GM21381 (cell line): ENCODE measurements at regions not wholly inside any gene's neighbourhood (a gene's known extent, or its start where the extent isn't known, plus 50 kb on each side); places are given as distances from the start of the nearest gene placed in this dataset.

Source experiments
- ATAC-seq: cut with Tn5 transposase; IDR thresholded peaks from one replicate; pipeline ENCODE4 v1.9.1; 2021; ENCODE audit warnings: mild to moderate bottlenecking, moderate library complexity; ENCODE audit not compliant: unreplicated experiment

GRCh38 chr10:29857843-29858701 lies 201.3 kb downstream of the JCAD start:
- no peak for ATAC-seq

- no peak for ATAC-seq
Measured at GRCh38 chr10:29856295-29856694, 203.1 kb downstream of the JCAD start.

- no peak for ATAC-seq
Measured at GRCh38 chr10:29853913-29854312, 205.5 kb downstream of the JCAD start.

GRCh38 chr10:29851241-29851640 lies 208.1 kb downstream of the JCAD start:
- no peak for ATAC-seq

- ATAC-seq: no peak
Measured at GRCh38 chr10:29850371-29850770, 209.0 kb downstream of the JCAD start.

- no peak for ATAC-seq
Measured at GRCh38 chr10:29849886-29850285, 209.5 kb downstream of the JCAD start.

GRCh38 chr10:29849126-29849833 lies 210.1 kb downstream of the JCAD start:
- ATAC-seq: no peak

- ATAC-seq: no peak
Measured at GRCh38 chr10:29846881-29847280, 212.1 kb upstream of the SVIL start.

GRCh38 chr10:29845166-29845565 lies 210.4 kb upstream of the SVIL start:
- no peak for ATAC-seq

- no peak for ATAC-seq
Measured at GRCh38 chr10:29843143-29843542, 208.4 kb upstream of the SVIL start.

- no peak for ATAC-seq
Measured at GRCh38 chr10:29841724-29842649, 207.2 kb upstream of the SVIL start.

GRCh38 chr10:29840516-29841276 lies 205.9 kb upstream of the SVIL start:
- ATAC-seq: no peak

- no peak for ATAC-seq
Measured at GRCh38 chr10:29839826-29840515, 205.2 kb upstream of the SVIL start.

GRCh38 chr10:29838539-29838938 lies 203.8 kb upstream of the SVIL start:
- ATAC-seq: no peak

GRCh38 chr10:29837586-29837985 lies 202.8 kb upstream of the SVIL start:
- ATAC-seq: no peak

GRCh38 chr10:29836396-29836795 lies 201.6 kb upstream of the SVIL start:
- ATAC-seq: no peak

- ATAC-seq: no peak
Measured at GRCh38 chr10:29835055-29835454, 200.3 kb upstream of the SVIL start.

GRCh38 chr10:29830531-29831512 lies 196.1 kb upstream of the SVIL start:
- ATAC-seq: no peak

GRCh38 chr10:29829776-29830175 lies 195.0 kb upstream of the SVIL start:
- no peak for ATAC-seq
